OCI-LY7 (cell line): ENCODE measurements at regions not wholly inside any gene's neighbourhood (a gene's known extent, or its start where the extent isn't known, plus 50 kb on each side); places are given as distances from the start of the nearest gene placed in this dataset.

Experiments used
- BruUV-seq: library from RNA; stranded (reverse); fragments of 400-500 nt; replicated peaks from 2 replicates; lab custom pipeline; 2021; lab: Mats Ljungman, UMichigan
- CTCF ChIA-PET: fragments of 300-600 bp; sonication (Branson Sonifier 250); formaldehyde crosslinking; loops from one replicate; lab custom pipeline; 2022; ENCODE audit warnings: antibody characterized with exemption; ENCODE audit not compliant: unreplicated experiment; lab: Charles Lee
- POLR2A ChIA-PET: fragments of 300-600 bp; sonication (Branson Sonifier 250); formaldehyde crosslinking; loops from one replicate; lab custom pipeline; 2022; ENCODE audit warnings: antibody characterized with exemption; lab: Charles Lee
- DNase-seq: peaks from one replicate; pipeline ENCODE4 v3.0.0-alpha.2; 2015; ENCODE audit warnings: low spot score
- H2AFZ ChIP-seq: fragments of 200-600 bp; sonication (generic), shearing (Covaris generic); 2 replicates; pipeline ENCODE4 v1.6.1; 2014; ENCODE audit warnings: mild to moderate bottlenecking, antibody characterized with exemption, low read length, moderate library complexity
- H3K27ac ChIP-seq: fragments of 200-600 bp; sonication (generic); 2 replicates; pipeline ENCODE4 v1.5.1; 2014; ENCODE audit warnings: mixed run types, low read depth, mild to moderate bottlenecking, moderate library complexity, low read length, inconsistent platforms; ENCODE audit not compliant: poor library complexity, severe bottlenecking
- H3K36me3 ChIP-seq: fragments of 200-600 bp; sonication (generic); 2 replicates; pipeline ENCODE4 v1.6.1; 2014; ENCODE audit warnings: mild to moderate bottlenecking, antibody characterized with exemption, low read length, moderate library complexity, mixed read lengths; ENCODE audit not compliant: insufficient read depth
- H3K4me1 ChIP-seq: fragments of 200-600 bp; sonication (generic); 2 replicates; pipeline ENCODE4 v1.5.1; 2014; ENCODE audit warnings: mild to moderate bottlenecking, low read length; ENCODE audit not compliant: insufficient read depth, poor library complexity, severe bottlenecking
- H3K4me2 ChIP-seq: fragments of 200-600 bp; sonication (generic); 2 replicates; pipeline ENCODE4 v1.6.1; 2014; ENCODE audit warnings: mild to moderate bottlenecking, low read length
- H3K4me3 ChIP-seq: fragments of 200-600 bp; sonication (generic); 2 replicates; pipeline ENCODE4 v1.5.1; 2014; ENCODE audit warnings: mild to moderate bottlenecking, low read depth, low read length; ENCODE audit not compliant: poor library complexity, severe bottlenecking
- H3K79me2 ChIP-seq: fragments of 200-600 bp; sonication (generic); 2 replicates; pipeline ENCODE4 v1.6.1; 2016; ENCODE audit warnings: low read depth, mild to moderate bottlenecking, low read length, moderate library complexity, mixed read lengths; ENCODE audit not compliant: insufficient read depth
- H3K9me2 ChIP-seq: fragments of 200-600 bp; sonication (generic); 2 replicates; pipeline ENCODE4 v1.6.1; 2016; ENCODE audit warnings: mild to moderate bottlenecking, low read length, mixed read lengths; ENCODE audit not compliant: insufficient read depth
- H3K9me3 ChIP-seq: fragments of 200-600 bp; sonication (generic); 2 replicates; pipeline ENCODE4 v1.6.1; 2014; ENCODE audit warnings: mild to moderate bottlenecking, mixed run types, low read length, mixed read lengths
- H4K20me1 ChIP-seq: fragments of 200-600 bp; sonication (generic); 2 replicates; pipeline ENCODE4 v1.6.1; 2014; ENCODE audit warnings: mild to moderate bottlenecking, antibody characterized with exemption, low read length, moderate library complexity, mixed read lengths; ENCODE audit not compliant: insufficient read depth
- EZH2phosphoT487 ChIP-seq: fragments of 200-600 bp; sonication (generic); IDR thresholded peaks from 2 replicates; pipeline ENCODE4 v1.6.1; 2018; ENCODE audit warnings: low read depth, borderline replicate concordance, mild to moderate bottlenecking, mixed run types, antibody characterized with exemption, low read length, moderate library complexity, mixed read lengths
- intact Hi-C: fragments of 100-400 bp; cut with micrococcal nuclease; formaldehyde crosslinking; loops from one replicate; pipeline ENCODE4 v1.10.0; 2022; ENCODE audit not compliant: unreplicated experiment
- TF ChIP-seq, protein P1 (sequence below): fragments of 200-600 bp; sonication (generic); conservative IDR thresholded peaks from 2 replicates; pipeline ENCODE4 v1.5.1; 2014; ENCODE audit warnings: mild to moderate bottlenecking, antibody characterized with exemption, low read length, moderate library complexity, mixed read lengths

DNA sequence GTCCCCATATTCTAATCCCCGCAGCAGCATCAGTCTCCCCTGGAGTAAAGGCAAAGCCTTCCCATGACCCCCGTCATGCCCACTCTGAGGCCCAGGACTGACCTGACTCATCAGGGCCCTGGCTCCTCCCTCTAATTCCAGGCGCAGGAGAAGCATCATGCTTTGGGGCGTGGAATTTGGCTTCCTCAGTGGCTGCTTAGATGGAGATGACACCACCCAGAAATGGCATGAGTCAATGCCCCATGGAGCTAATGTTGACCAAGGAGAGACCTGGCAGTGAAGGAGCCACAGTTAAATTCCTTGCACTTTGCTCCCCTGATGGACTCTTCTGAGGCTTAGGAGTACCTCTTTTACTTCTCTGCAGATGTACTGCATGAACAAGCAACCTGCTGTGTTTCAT is 204.2 kb upstream of the PROK2 start:
- BruUV-seq: no TSS peak
- Histone ChIP-seq H3K4me2 (no peak overlapping the region), H3K27ac (no peak overlapping the region), H3K9me2 (no peaks in the 10 kb centered on the region), H2AFZ (no peak overlapping the region), H3K79me2 (no peaks in the 10 kb centered on the region), H3K9me3 (peaks cover 4% of the 10 kb centered on the region; the same call in 1 of the 2 replicates), H3K36me3 (no peaks in the 10 kb centered on the region; the same call in 1 of the 2 replicates), H4K20me1 (no peaks in the 10 kb centered on the region), H3K4me1 (peaks cover 43% of the 10 kb centered on the region), H3K4me3 (no peak overlapping the region)
- ChIA-PET CTCF (no interaction called here), POLR2A (interaction anchor here (0.6 to 1.5 kb wide), 9 partner anchors 9 to 408 kb away, joined by 3 to 12 read pairs (median 4); no protein-coding TSS in a partner anchor)
- DNase-seq: no peak
- intact Hi-C loops: loop anchor here (10.0 kb wide), 1 partner anchor 456 kb away; the partner anchor contains the start of gene RYBP
- TF ChIP-seq EZH2phosphoT487: no peak
- TF ChIP-seq, protein P1, sequence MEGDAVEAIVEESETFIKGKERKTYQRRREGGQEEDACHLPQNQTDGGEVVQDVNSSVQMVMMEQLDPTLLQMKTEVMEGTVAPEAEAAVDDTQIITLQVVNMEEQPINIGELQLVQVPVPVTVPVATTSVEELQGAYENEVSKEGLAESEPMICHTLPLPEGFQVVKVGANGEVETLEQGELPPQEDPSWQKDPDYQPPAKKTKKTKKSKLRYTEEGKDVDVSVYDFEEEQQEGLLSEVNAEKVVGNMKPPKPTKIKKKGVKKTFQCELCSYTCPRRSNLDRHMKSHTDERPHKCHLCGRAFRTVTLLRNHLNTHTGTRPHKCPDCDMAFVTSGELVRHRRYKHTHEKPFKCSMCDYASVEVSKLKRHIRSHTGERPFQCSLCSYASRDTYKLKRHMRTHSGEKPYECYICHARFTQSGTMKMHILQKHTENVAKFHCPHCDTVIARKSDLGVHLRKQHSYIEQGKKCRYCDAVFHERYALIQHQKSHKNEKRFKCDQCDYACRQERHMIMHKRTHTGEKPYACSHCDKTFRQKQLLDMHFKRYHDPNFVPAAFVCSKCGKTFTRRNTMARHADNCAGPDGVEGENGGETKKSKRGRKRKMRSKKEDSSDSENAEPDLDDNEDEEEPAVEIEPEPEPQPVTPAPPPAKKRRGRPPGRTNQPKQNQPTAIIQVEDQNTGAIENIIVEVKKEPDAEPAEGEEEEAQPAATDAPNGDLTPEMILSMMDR: no peak

DNA sequence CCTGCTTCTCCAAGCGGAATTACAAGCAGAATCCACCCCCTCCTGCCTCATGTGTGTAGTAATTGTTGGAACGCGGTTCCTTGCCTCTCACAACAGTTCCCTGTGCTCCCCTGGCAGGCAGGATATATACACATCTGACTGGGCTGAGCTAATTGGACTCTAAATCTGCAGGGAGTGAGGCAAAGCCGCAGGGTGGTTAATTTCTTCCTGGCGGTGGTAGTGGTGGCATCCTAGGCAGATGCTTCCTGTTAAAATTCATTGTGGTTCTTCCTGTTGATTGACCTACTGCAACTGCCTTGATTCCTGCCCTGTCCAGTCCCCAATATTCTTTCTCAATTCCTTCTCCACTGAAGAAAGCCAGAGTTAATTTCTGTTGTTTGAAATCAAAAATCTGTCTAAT is 202.9 kb upstream of the PROK2 start:
- no TSS peak for BruUV-seq
- CTCF ChIA-PET: interaction anchor here (1.3 kb wide), 2 partner anchors 12 to 91 kb away, joined by 3 to 5 read pairs; no protein-coding TSS in a partner anchor
- no peaks in the 10 kb centered on the region; the same call in 1 of the 2 replicates for H3K36me3 ChIP-seq
- no peaks in the 10 kb centered on the region for H3K79me2 ChIP-seq
- no peaks in the 10 kb centered on the region for H4K20me1 ChIP-seq
- intact Hi-C loops: loop anchor here (10.0 kb wide), 1 partner anchor 457 kb away; the partner anchor contains the start of gene RYBP
- no peaks in the 10 kb centered on the region for H3K9me2 ChIP-seq
- H3K4me1 ChIP-seq: peaks cover 54% of the 10 kb centered on the region
- peaks cover 4% of the 10 kb centered on the region; the same call in 1 of the 2 replicates for H3K9me3 ChIP-seq
- H3K4me2 ChIP-seq: no peak overlapping the region
- no peak for DNase-seq
- H2AFZ ChIP-seq: 0 out of 2 replicates have a peak overlapping the region, but pooled peaks have one; percentile 12
- H3K4me3 ChIP-seq: no peak overlapping the region
- POLR2A ChIA-PET: interaction anchor here (0.6 to 3.5 kb wide), 11 partner anchors 11 to 436 kb away, joined by 3 to 17 read pairs (median 3); no protein-coding TSS in a partner anchor
- TF ChIP-seq, protein P1: no peak
- no peak for TF ChIP-seq EZH2phosphoT487
- no peak overlapping the region for H3K27ac ChIP-seq
